HG02623 (cell line): ENCODE measurements at regions not wholly inside any gene's neighbourhood (a gene's known extent, or its start where the extent isn't known, plus 50 kb on each side); places are given as distances from the start of the nearest gene placed in this dataset.

Experiments used
- ATAC-seq: cut with Tn5 transposase; IDR thresholded peaks from one replicate; pipeline ENCODE4 v1.9.1; 2021; ENCODE audit warnings: moderate library complexity; ENCODE audit not compliant: unreplicated experiment

- no peak for ATAC-seq
Measured at GRCh38 chr2:8529706-8530277, 152.1 kb upstream of the ID2 start.

GRCh38 chr2:8531481-8531880 lies 150.4 kb upstream of the ID2 start:
- ATAC-seq, result no peak

- no peak for ATAC-seq
Measured at GRCh38 chr2:8532438-8532837, 149.4 kb upstream of the ID2 start.

GRCh38 chr2:8533923-8534322 lies 147.9 kb upstream of the ID2 start:
- no peak for ATAC-seq

GRCh38 chr2:8534386-8534728 lies 147.5 kb upstream of the ID2 start:
- no peak for ATAC-seq

- no peak for ATAC-seq
Measured at GRCh38 chr2:8534729-8535468, 147.0 kb upstream of the ID2 start.

GRCh38 chr2:8535469-8535795 lies 146.4 kb upstream of the ID2 start:
- ATAC-seq, result no peak

GRCh38 chr2:8535821-8536685 lies 145.8 kb upstream of the ID2 start:
- ATAC-seq, result no peak

GRCh38 chr2:8536686-8537561 lies 144.9 kb upstream of the ID2 start:
- ATAC-seq, result no peak

GRCh38 chr2:8537562-8538155 lies 144.2 kb upstream of the ID2 start:
- ATAC-seq, result no peak

GRCh38 chr2:8538531-8538930 lies 143.3 kb upstream of the ID2 start:
- ATAC-seq, result no peak

- ATAC-seq, result no peak
Measured at GRCh38 chr2:8538931-8539621, 142.8 kb upstream of the ID2 start.

- ATAC-seq, result no peak
Measured at GRCh38 chr2:8539743-8540551, 141.9 kb upstream of the ID2 start.

- no peak for ATAC-seq
Measured at GRCh38 chr2:8540552-8541055, 141.3 kb upstream of the ID2 start.

GRCh38 chr2:8541223-8541622 lies 140.6 kb upstream of the ID2 start:
- no peak for ATAC-seq

GRCh38 chr2:8541636-8542035 lies 140.2 kb upstream of the ID2 start:
- ATAC-seq, result no peak

GRCh38 chr2:8542381-8543059 lies 139.3 kb upstream of the ID2 start:
- ATAC-seq, result no peak

GRCh38 chr2:8543060-8543382 lies 138.8 kb upstream of the ID2 start:
- no peak for ATAC-seq
